ENCODE measurements at regions not wholly inside any gene's neighbourhood (a gene's known extent, or its start where the extent isn't known, plus 50 kb on each side); places are given as distances from the start of the nearest gene placed in this dataset.

DNA sequence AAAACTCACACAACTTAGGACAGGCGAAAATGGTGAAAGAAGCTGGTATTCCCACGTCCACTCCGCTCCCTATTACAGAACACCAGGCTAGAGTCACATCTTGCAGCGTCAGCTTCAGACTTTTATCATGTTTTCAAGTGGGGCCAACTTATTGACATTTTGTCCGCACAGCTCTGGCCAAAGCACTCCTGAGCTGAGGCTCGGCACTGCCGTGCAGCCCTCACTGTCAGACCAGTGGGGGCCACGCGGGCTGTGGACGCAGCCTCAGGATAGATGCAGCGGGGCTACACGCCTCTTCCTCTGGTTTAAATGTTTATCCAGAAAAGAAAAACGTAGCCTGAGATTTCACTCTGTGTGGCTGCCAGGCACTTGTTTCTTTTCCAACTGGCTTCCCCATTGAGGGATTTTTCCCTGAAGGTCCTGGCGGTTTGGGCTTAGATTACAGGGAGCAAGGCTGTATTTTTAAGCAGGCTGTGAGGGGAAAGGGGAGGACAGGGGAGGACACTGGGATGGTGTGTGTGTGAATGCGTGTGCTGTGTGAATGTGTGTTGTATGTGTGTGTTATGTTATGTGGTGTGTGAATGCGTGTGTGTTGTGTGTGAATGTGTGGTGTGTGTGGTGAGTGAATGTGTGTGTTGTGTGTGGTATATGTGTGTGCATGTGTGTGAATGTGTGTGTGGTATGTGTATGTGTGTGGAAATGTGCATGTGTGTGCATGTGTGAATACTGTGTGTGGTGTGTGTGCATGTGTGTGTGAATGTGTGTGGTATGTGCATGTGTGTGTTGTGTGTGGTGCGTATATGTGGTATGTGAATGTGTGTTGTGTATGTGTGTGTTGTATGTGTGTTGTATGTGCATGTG lies 267.6 kb downstream of the DCDC2C start:
- TF ChIP-seq TAF1 (IDR thresholded peaks at IDR 0.05; ENCODE audit: borderline replicate concordance, insufficient read depth, low read length) (no peak), FOXP2 (optimal IDR thresholded peaks at IDR 0.05; ENCODE audit: borderline replicate concordance, extremely low read depth, extremely low read length, insufficient read depth) (no peak), SIN3A (IDR thresholded peaks at IDR 0.05; ENCODE audit: borderline replicate concordance, insufficient read depth, low read length) (no peak), POLR2AphosphoS5 (IDR thresholded peaks at IDR 0.05; ENCODE audit: low read depth, low read length) (no peak)
- TF ChIP-seq, protein P1, sequence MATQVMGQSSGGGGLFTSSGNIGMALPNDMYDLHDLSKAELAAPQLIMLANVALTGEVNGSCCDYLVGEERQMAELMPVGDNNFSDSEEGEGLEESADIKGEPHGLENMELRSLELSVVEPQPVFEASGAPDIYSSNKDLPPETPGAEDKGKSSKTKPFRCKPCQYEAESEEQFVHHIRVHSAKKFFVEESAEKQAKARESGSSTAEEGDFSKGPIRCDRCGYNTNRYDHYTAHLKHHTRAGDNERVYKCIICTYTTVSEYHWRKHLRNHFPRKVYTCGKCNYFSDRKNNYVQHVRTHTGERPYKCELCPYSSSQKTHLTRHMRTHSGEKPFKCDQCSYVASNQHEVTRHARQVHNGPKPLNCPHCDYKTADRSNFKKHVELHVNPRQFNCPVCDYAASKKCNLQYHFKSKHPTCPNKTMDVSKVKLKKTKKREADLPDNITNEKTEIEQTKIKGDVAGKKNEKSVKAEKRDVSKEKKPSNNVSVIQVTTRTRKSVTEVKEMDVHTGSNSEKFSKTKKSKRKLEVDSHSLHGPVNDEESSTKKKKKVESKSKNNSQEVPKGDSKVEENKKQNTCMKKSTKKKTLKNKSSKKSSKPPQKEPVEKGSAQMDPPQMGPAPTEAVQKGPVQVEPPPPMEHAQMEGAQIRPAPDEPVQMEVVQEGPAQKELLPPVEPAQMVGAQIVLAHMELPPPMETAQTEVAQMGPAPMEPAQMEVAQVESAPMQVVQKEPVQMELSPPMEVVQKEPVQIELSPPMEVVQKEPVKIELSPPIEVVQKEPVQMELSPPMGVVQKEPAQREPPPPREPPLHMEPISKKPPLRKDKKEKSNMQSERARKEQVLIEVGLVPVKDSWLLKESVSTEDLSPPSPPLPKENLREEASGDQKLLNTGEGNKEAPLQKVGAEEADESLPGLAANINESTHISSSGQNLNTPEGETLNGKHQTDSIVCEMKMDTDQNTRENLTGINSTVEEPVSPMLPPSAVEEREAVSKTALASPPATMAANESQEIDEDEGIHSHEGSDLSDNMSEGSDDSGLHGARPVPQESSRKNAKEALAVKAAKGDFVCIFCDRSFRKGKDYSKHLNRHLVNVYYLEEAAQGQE (IDR thresholded peaks at IDR 0.05; ENCODE audit: insufficient read depth in 1 of 2, low read depth in 2 of 2, low read length in 2 of 2) = no peak

DNA sequence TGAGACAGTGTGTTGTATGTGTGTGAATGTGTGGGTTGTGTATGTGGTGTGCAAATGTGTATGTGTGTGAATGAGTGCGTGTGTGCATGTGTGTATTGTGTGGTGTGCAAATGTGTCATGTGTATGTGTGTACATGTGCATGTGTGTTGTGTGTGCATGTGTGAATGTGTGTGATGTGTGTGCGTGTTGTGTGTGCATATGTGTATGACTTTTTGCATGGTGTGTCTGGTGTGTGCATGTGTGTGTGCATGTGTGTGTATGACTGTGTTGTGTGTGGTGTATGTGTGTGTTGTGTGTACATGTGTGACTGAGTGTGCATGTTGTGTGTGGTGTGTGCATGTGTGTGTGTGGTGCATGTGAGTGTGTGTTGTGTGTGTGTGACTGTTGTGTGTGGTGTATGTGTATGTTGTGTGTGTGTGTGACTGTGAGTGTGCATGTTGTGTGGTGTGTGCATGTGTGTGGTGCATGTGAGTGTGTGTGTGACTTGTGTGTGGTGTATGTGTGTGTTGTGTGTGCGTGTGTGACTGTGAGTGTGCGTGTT lies 268.3 kb downstream of the DCDC2C start:
- TF ChIP-seq TAF1 (IDR thresholded peaks at IDR 0.05; ENCODE audit: borderline replicate concordance, insufficient read depth, low read length) (no peak), FOXP2 (optimal IDR thresholded peaks at IDR 0.05; ENCODE audit: borderline replicate concordance, extremely low read depth, extremely low read length, insufficient read depth) (no peak), POLR2AphosphoS5 (IDR thresholded peaks at IDR 0.05; ENCODE audit: low read depth, low read length) (no peak), SIN3A (IDR thresholded peaks at IDR 0.05; ENCODE audit: borderline replicate concordance, insufficient read depth, low read length) (no peak)
- TF ChIP-seq, protein P1 (IDR thresholded peaks at IDR 0.05; ENCODE audit: insufficient read depth in 1 of 2, low read depth in 2 of 2, low read length in 2 of 2) = no peak

DNA sequence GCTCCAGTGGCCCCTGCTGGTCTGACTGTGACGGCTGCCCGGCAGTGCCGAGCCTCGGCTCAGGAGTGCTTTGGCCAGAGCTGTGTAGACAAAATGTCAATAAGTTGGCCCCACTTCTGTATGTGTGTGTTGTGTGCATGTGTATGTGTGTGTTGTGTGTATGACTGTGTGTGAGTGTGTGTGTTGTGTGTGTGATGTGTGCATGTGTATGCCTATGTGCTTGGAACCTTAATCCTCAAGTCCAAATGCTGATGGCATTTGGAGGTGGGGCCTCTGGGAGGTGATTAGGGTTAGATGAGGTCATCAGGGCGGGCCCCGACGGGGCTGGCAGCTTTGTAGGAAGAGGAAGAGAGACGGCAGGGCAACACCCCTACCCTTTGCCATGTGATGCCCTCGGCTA lies 269.0 kb downstream of the DCDC2C start:
- no peak for TF ChIP-seq POLR2AphosphoS5 (IDR thresholded peaks at IDR 0.05; ENCODE audit: low read depth, low read length)
- TF ChIP-seq SIN3A (IDR thresholded peaks at IDR 0.05; ENCODE audit: borderline replicate concordance, insufficient read depth, low read length) = no peak
- no peak for TF ChIP-seq TAF1 (IDR thresholded peaks at IDR 0.05; ENCODE audit: borderline replicate concordance, insufficient read depth, low read length)
- TF ChIP-seq FOXP2 (optimal IDR thresholded peaks at IDR 0.05; ENCODE audit: borderline replicate concordance, extremely low read depth, extremely low read length, insufficient read depth) = no peak
- TF ChIP-seq, protein P1 (IDR thresholded peaks at IDR 0.05; ENCODE audit: insufficient read depth in 1 of 2, low read depth in 2 of 2, low read length in 2 of 2) = no peak

DNA sequence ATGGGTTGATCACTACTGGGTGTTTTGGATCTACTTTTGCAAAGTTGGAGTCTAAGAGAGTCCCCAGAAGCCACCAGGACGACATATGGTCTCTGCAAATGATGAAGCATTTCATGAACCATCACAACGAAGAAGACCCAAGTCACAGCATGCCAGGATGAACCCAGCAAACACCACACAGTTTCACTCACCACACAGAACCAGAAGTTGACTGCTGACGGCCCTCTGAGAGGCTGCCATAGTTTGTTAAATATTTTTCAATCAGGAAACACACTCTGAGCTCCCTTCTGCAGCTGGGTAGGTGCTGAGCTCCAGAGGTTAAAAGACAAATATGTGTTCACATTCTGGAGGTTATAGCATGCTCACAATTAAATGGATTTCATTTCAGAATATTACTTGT lies 271.4 kb downstream of the DCDC2C start:
- no peak for TF ChIP-seq TAF1 (IDR thresholded peaks at IDR 0.05; ENCODE audit: borderline replicate concordance, insufficient read depth, low read length)
- TF ChIP-seq, protein P1 (IDR thresholded peaks at IDR 0.05; ENCODE audit: insufficient read depth in 1 of 2, low read depth in 2 of 2, low read length in 2 of 2) = no peak
